Lower lobe of right lung (tissue), 2 donors: ENCODE measurements at regions not wholly inside any gene's neighbourhood (a gene's known extent, or its start where the extent isn't known, plus 50 kb on each side); places are given as distances from the start of the nearest gene placed in this dataset.
"Not testable (repeated sequence)": the region's sequence is repeated elsewhere in the genome, so short reads cannot be mapped to it uniquely, and the experiment has no call there.

Experiments used
- ATAC-seq, 2 donors: fragments of 200-7000 bp; cut with Tn5 transposase; one replicate each; pipeline ENCODE4 v1.9.1; 2020 to 2022; ENCODE audit warnings: mild to moderate bottlenecking in 2 of 2, moderate library complexity in 2 of 2
- DNase-seq: peaks from one replicate; pipeline ENCODE4 v3.0.0-alpha.2; 2020
- H3K27ac ChIP-seq: fragments of 200-600 bp; one replicate; pipeline ENCODE4 v1.8.0; 2022
- H3K27me3 ChIP-seq: fragments of 200-600 bp; one replicate; pipeline ENCODE4 v1.8.0; 2022; ENCODE audit warnings: low read depth
- H3K36me3 ChIP-seq: fragments of 200-600 bp; one replicate; pipeline ENCODE4 v1.8.0; 2022; ENCODE audit warnings: mild to moderate bottlenecking
- H3K4me1 ChIP-seq: fragments of 200-600 bp; one replicate; pipeline ENCODE4 v1.8.0; 2022
- H3K4me3 ChIP-seq: fragments of 200-600 bp; one replicate; pipeline ENCODE4 v1.8.0; 2022; ENCODE audit warnings: mild to moderate bottlenecking
- H3K9me3 ChIP-seq: fragments of 200-600 bp; one replicate; pipeline ENCODE4 v1.8.0; 2022
- CTCF ChIP-seq: fragments of 200-600 bp; IDR thresholded peaks from one replicate; pipeline ENCODE4 v1.8.0; 2022; ENCODE audit warnings: antibody characterized with exemption, mild to moderate bottlenecking
- intact Hi-C: fragments of 100-400 bp; cut with DNase I; formaldehyde crosslinking; loops from one replicate; pipeline ENCODE4 v1.11.0; 2022
- donor health status: DM: no; HTN: yes; CAD: no; lungs with severe emphysema.

GRCh38 chr18:61637905-61638595 is 254.8 kb downstream of the RNF152 start:
- Histone ChIP-seq H3K27ac (no peak overlapping the region), H3K9me3 (no peaks in the 10 kb centered on the region), H3K36me3 (no peaks in the 10 kb centered on the region), H3K4me1 (peaks cover 10% of the 10 kb centered on the region), H3K27me3 (no peaks in the 10 kb centered on the region), H3K4me3 (no peak overlapping the region)
- no peak for TF ChIP-seq CTCF
- intact Hi-C loops = loop anchor here (10.0 kb wide), 1 partner anchor 257 kb away; the partner anchor contains the start of gene RNF152
- ATAC-seq = no peak
- no peak for DNase-seq

GRCh38 chr18:61637319-61637718 is 255.5 kb downstream of the RNF152 start:
- H3K4me1 ChIP-seq = peaks cover 10% of the 10 kb centered on the region
- ATAC-seq = no peak
- DNase-seq = no peak
- no peaks in the 10 kb centered on the region for H3K9me3 ChIP-seq
- intact Hi-C loops = loop anchor here (10.0 kb wide), 1 partner anchor 257 kb away; the partner anchor contains the start of gene RNF152
- no peaks in the 10 kb centered on the region for H3K27me3 ChIP-seq
- no peak overlapping the region for H3K27ac ChIP-seq
- no peak for TF ChIP-seq CTCF
- no peak overlapping the region for H3K4me3 ChIP-seq
- H3K36me3 ChIP-seq = no peaks in the 10 kb centered on the region

- Histone ChIP-seq H3K4me1 (peaks cover 10% of the 10 kb centered on the region), H3K9me3 (no peaks in the 10 kb centered on the region), H3K4me3 (no peak overlapping the region), H3K27me3 (no peaks in the 10 kb centered on the region), H3K27ac (peak overlapping the region; percentile 43), H3K36me3 (no peaks in the 10 kb centered on the region)
- TF ChIP-seq CTCF = peak; percentile 80
- intact Hi-C loops = loop anchor here (10.0 kb wide), 1 partner anchor 259 kb away; the partner anchor contains the start of gene RNF152
- DNase-seq (peak; percentile 49), ATAC-seq (peak; percentile 81 to 85)
Observed at GRCh38 chr18:61635901-61636528, 256.8 kb downstream of the RNF152 start.

GRCh38 chr18:61628085-61628484 is 264.7 kb downstream of the RNF152 start:
- DNase-seq (no peak), ATAC-seq (no peak)
- no peak overlapping the region for H3K4me3 ChIP-seq
- no peaks in the 10 kb centered on the region for H3K36me3 ChIP-seq
- no peak for TF ChIP-seq CTCF
- intact Hi-C loops = no loop called here
- H3K27me3 ChIP-seq = no peaks in the 10 kb centered on the region
- H3K9me3 ChIP-seq = no peaks in the 10 kb centered on the region
- H3K27ac ChIP-seq = no peak overlapping the region
- H3K4me1 ChIP-seq = no peaks in the 10 kb centered on the region

GRCh38 chr18:61624631-61625030 is 268.2 kb downstream of the RNF152 start:
- H3K4me1 ChIP-seq, intact Hi-C loops, H3K36me3 ChIP-seq, DNase-seq, H3K27ac ChIP-seq, H3K4me3 ChIP-seq, ATAC-seq, H3K27me3 ChIP-seq, H3K9me3 ChIP-seq: not testable (repeated sequence)

- TF ChIP-seq CTCF = no peak
- Histone ChIP-seq H3K4me3 (no peak overlapping the region), H3K27ac (no peak overlapping the region), H3K9me3 (no peaks in the 10 kb centered on the region), H3K4me1 (no peaks in the 10 kb centered on the region), H3K36me3 (no peaks in the 10 kb centered on the region), H3K27me3 (no peaks in the 10 kb centered on the region)
- no peak for DNase-seq
- no peak for ATAC-seq
- intact Hi-C loops = no loop called here
Observed at GRCh38 chr18:61619783-61620182, 273.0 kb downstream of the RNF152 start.
